ENCODE measurements at regions not wholly inside any gene's neighbourhood (a gene's known extent, or its start where the extent isn't known, plus 50 kb on each side); places are given as distances from the start of the nearest gene placed in this dataset.

DNA sequence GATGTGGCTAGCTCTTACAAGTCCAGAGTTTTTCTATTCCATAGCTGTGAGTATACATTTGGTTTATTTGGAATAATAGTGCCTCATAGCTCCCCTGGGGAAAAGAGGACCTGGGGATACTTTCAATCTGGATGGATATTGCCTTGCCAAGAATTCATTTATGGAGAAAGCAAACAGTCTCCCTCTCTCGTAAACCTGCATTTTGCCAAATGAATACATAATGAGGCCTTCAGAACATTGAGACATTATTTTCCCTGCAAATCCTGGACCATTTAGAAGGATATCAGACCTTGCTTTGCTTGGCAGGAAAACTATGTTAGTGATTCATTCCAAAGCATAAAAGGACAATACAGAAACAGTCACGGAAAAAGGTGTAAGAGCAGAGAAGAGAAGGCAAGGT lies 569.6 kb upstream of the BRINP1 start:
- TF ChIP-seq, protein P1, sequence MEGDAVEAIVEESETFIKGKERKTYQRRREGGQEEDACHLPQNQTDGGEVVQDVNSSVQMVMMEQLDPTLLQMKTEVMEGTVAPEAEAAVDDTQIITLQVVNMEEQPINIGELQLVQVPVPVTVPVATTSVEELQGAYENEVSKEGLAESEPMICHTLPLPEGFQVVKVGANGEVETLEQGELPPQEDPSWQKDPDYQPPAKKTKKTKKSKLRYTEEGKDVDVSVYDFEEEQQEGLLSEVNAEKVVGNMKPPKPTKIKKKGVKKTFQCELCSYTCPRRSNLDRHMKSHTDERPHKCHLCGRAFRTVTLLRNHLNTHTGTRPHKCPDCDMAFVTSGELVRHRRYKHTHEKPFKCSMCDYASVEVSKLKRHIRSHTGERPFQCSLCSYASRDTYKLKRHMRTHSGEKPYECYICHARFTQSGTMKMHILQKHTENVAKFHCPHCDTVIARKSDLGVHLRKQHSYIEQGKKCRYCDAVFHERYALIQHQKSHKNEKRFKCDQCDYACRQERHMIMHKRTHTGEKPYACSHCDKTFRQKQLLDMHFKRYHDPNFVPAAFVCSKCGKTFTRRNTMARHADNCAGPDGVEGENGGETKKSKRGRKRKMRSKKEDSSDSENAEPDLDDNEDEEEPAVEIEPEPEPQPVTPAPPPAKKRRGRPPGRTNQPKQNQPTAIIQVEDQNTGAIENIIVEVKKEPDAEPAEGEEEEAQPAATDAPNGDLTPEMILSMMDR (IDR thresholded peaks at IDR 0.05): no peak
- TF ChIP-seq EZH2 (IDR thresholded peaks at IDR 0.05; ENCODE audit: borderline replicate concordance, insufficient read depth, low read depth, low read length, poor library complexity, severe bottlenecking): no peak
